ENCODE measurements at regions not wholly inside any gene's neighbourhood (a gene's known extent, or its start where the extent isn't known, plus 50 kb on each side); places are given as distances from the start of the nearest gene placed in this dataset.

DNA sequence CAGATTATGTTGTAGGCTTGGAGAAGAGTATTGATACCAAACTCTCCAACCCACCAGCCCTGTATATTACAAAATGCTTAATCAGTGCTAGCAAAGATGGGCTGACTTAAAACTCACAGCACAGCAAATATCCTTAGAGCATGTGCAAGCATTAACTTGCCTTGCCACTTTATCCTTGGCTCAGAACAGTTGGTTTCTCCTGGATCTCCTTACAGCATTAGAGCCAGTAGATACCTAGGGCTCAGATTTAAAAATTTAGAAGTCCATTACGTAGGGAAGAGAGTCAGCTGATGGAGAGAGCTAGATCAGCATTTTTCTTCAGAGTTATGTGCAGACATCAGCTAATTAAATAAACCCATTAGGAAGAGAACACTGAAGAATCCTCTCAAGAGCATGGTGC, 198.5 kb upstream of the ZBED5 start:
- no peak for TF ChIP-seq CTCF (conservative IDR thresholded peaks at IDR 0.05 in 1 of 2, IDR thresholded peaks at IDR 0.05 in 1 of 2; ENCODE audit: extremely low read depth in 1 of 2, insufficient read depth in 1 of 2, low read depth in 1 of 2, low read length in 2 of 2)
- no peak for TF ChIP-seq EZH2 (IDR thresholded peaks at IDR 0.05; ENCODE audit: borderline replicate concordance, low read length)
